IPS DF 6.9 (cell line): ENCODE measurements at regions not wholly inside any gene's neighbourhood (a gene's known extent, or its start where the extent isn't known, plus 50 kb on each side); places are given as distances from the start of the nearest gene placed in this dataset.
"Not testable (repeated sequence)": the region's sequence is repeated elsewhere in the genome, so short reads cannot be mapped to it uniquely, and the experiment has no call there.

Experiments used
- DNase-seq: peaks from one replicate; pipeline ENCODE4 v3.0.0-alpha.2; 2013; ENCODE audit warnings: low read depth, low spot score
- H3K27ac ChIP-seq: one replicate; pipeline ENCODE4 v1.5.1; 2013; ENCODE audit warnings: low read length, control low read depth
- H3K27me3 ChIP-seq: 2 replicates; pipeline ENCODE4 v1.6.1; 2013; ENCODE audit warnings: mild to moderate bottlenecking, low read length; ENCODE audit not compliant: control insufficient read depth, insufficient read depth
- H3K36me3 ChIP-seq: 2 replicates; pipeline ENCODE4 v1.6.1; 2013; ENCODE audit warnings: low read length; ENCODE audit not compliant: control insufficient read depth, insufficient read depth
- H3K4me1 ChIP-seq: 2 replicates; pipeline ENCODE4 v1.6.1; 2013; ENCODE audit warnings: low read length; ENCODE audit not compliant: control insufficient read depth, insufficient read depth
- H3K4me3 ChIP-seq: 2 replicates; pipeline ENCODE4 v1.5.1; 2013; ENCODE audit warnings: mild to moderate bottlenecking, low read length
- H3K9me3 ChIP-seq: 2 replicates; pipeline ENCODE4 v1.6.1; 2013; ENCODE audit warnings: low read length, inconsistent platforms; ENCODE audit not compliant: control insufficient read depth, insufficient read depth
- WGBS: extraction: QIAGEN DNeasy Blood & Tissue Kit; methylation state at CpG from one replicate; pipeline ENCODE4 v1.1.7; 2013; ENCODE audit warnings: mixed read lengths, missing lambda C conversion rate; ENCODE audit not compliant: insufficient read length, insufficient coverage; 5-methylcytosine and 5-hydroxymethylcytosine counted together

- Histone ChIP-seq H3K9me3 (no peaks in the 10 kb centered on the region), H3K27ac (no peak overlapping the region), H3K36me3 (no peaks in the 10 kb centered on the region), H3K27me3 (no peaks in the 10 kb centered on the region), H3K4me3 (no peak overlapping the region), H3K4me1 (no peaks in the 10 kb centered on the region)
- no peak for DNase-seq
- no CpG with 5 or more reads among the region's 4 CpGs for WGBS
Observed at GRCh38 chr15:91356083-91356482, 256.0 kb downstream of the SV2B start.

- Histone ChIP-seq H3K4me3 (no peak overlapping the region), H3K36me3 (no peaks in the 10 kb centered on the region), H3K27ac (no peak overlapping the region), H3K27me3 (no peaks in the 10 kb centered on the region), H3K4me1 (no peaks in the 10 kb centered on the region), H3K9me3 (no peaks in the 10 kb centered on the region)
- no CpG with 5 or more reads among the region's 3 CpGs for WGBS
- DNase-seq: no peak
Observed at GRCh38 chr15:91357011-91357410, 257.0 kb downstream of the SV2B start.

DNA sequence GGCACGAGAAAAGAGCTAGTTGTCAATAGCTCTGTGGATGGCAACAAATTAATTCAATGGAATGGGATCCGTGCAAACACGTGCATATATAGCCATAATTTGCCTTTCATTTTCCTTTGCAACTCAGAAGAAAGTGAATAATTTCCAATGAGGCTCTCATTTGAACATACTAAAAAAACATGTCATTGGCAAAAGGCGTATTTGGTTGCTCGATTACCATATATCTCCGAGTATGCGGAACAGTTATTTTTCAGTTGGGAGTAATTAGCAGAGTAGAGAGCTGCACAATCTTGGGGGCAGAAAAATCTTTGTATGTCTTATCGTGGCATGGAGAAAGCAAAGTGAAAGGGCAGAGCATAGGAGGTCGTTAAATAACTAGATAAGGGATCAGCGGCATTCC lies 257.4 kb downstream of the SV2B start:
- no peaks in the 10 kb centered on the region for H3K9me3 ChIP-seq
- H3K27ac ChIP-seq: no peak overlapping the region
- H3K27me3 ChIP-seq: no peaks in the 10 kb centered on the region
- H3K4me3 ChIP-seq: no peak overlapping the region
- DNase-seq: no peak
- H3K36me3 ChIP-seq: no peaks in the 10 kb centered on the region
- WGBS: no CpG with 5 or more reads among the region's 10 CpGs
- H3K4me1 ChIP-seq: no peaks in the 10 kb centered on the region

DNA sequence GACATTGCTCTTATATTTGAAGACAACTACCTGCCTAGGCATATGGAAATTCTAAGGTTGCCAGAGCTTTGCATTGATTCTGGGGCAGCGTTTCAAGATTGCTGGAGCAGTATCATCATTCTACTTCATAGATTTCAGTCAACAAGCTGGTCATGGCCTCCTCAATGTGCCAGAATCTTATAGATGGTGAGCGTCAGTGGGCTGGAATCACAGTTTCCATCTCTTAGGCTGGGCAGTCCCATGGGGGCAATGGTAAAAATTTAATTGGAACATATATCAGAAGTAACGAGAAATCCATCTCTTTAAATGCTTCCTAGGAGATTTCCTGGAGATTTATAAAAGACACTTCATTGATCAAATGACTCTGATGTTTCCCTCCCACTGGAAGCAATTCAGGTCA lies 258.3 kb downstream of the SV2B start:
- H3K4me1 ChIP-seq: no peaks in the 10 kb centered on the region
- H3K27me3 ChIP-seq: no peaks in the 10 kb centered on the region
- H3K27ac ChIP-seq: no peak overlapping the region
- H3K9me3 ChIP-seq: no peaks in the 10 kb centered on the region
- no peak for DNase-seq
- H3K4me3 ChIP-seq: no peak overlapping the region
- H3K36me3 ChIP-seq: no peaks in the 10 kb centered on the region
- WGBS: no CpG with 5 or more reads among the region's 3 CpGs

GRCh38 chr15:91361696-91362095 lies 261.6 kb downstream of the SV2B start:
- not testable (repeated sequence) for H3K27me3 ChIP-seq, H3K4me1 ChIP-seq, H3K27ac ChIP-seq, H3K36me3 ChIP-seq, H3K4me3 ChIP-seq, DNase-seq, H3K9me3 ChIP-seq
- WGBS: no CpG with 5 or more reads among the region's 3 CpGs

DNA sequence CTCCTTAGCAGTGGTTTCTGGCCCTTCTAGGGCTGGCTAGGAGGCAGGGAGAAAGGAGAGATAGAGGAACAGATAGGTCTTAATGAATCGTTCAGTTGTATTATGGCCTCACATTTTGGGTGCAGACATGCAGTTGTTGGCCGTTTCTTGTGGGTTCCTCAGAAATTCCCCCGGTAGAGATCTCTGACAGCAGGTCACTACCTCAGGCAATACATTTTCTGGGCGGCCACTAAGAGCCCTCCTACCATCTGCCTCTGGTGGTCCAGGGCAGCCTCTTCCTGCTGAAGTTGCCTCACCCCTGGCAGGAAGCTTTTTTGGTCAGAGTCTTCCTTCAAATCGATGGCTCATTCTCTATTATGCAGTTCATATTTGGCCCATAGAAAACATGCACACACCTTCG lies 266.1 kb downstream of the SV2B start:
- Histone ChIP-seq H3K27ac (no peak overlapping the region), H3K36me3 (no peaks in the 10 kb centered on the region), H3K4me3 (no peak overlapping the region), H3K9me3 (no peaks in the 10 kb centered on the region), H3K4me1 (no peaks in the 10 kb centered on the region), H3K27me3 (no peaks in the 10 kb centered on the region)
- WGBS: no CpG with 5 or more reads among the region's 6 CpGs
- no peak for DNase-seq

GRCh38 chr15:91368611-91369010 lies 268.6 kb downstream of the SV2B start:
- no peak for DNase-seq
- no CpG with 5 or more reads among the region's 9 CpGs for WGBS
- no peaks in the 10 kb centered on the region for H3K9me3 ChIP-seq
- H3K27ac ChIP-seq: no peak overlapping the region
- no peaks in the 10 kb centered on the region for H3K36me3 ChIP-seq
- no peaks in the 10 kb centered on the region for H3K27me3 ChIP-seq
- H3K4me1 ChIP-seq: no peaks in the 10 kb centered on the region
- H3K4me3 ChIP-seq: no peak overlapping the region

GRCh38 chr15:91369823-91370222 lies 269.8 kb downstream of the SV2B start:
- WGBS: no CpG with 5 or more reads among the region's 7 CpGs
- no peak overlapping the region for H3K27ac ChIP-seq

DNA sequence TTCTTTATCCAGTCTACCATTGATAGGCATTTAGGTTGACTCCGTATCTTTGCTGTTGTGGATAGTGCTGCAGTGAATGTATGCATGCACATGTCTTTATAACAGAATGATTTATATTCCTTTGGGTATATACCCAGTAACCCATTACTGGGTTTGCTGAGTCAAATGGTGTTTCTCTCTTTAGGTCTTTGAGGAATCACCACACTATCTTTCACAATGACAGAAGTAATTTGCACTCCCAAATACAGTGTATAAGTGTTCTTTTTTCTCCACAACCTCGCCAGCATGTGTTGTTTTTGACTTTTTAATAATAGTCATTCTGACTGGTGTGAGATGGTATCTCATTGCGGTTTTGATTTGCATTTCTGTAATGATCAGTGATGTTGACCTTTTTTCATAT lies 271.3 kb downstream of the SV2B start:
- no CpG with 5 or more reads among the region's 3 CpGs for WGBS
- not testable (repeated sequence) for DNase-seq, H3K4me1 ChIP-seq, H3K27me3 ChIP-seq, H3K27ac ChIP-seq, H3K36me3 ChIP-seq, H3K9me3 ChIP-seq, H3K4me3 ChIP-seq

More at GRCh38 chr15:91369823-91370222, 269.8 kb downstream of the SV2B start:
- Histone ChIP-seq H3K36me3 (no peaks in the 10 kb centered on the region), H3K4me1 (no peaks in the 10 kb centered on the region), H3K27me3 (no peaks in the 10 kb centered on the region), H3K4me3 (no peak overlapping the region), H3K9me3 (no peaks in the 10 kb centered on the region)
- DNase-seq: no peak

GRCh38 chr15:91374336-91374735 lies 274.3 kb downstream of the SV2B start:
- DNase-seq: no peak
- Histone ChIP-seq H3K9me3 (no peaks in the 10 kb centered on the region), H3K4me3 (no peak overlapping the region), H3K36me3 (no peaks in the 10 kb centered on the region), H3K27me3 (no peaks in the 10 kb centered on the region), H3K27ac (no peak overlapping the region), H3K4me1 (no peaks in the 10 kb centered on the region)
- no CpG with 5 or more reads among the region's 3 CpGs for WGBS

DNA sequence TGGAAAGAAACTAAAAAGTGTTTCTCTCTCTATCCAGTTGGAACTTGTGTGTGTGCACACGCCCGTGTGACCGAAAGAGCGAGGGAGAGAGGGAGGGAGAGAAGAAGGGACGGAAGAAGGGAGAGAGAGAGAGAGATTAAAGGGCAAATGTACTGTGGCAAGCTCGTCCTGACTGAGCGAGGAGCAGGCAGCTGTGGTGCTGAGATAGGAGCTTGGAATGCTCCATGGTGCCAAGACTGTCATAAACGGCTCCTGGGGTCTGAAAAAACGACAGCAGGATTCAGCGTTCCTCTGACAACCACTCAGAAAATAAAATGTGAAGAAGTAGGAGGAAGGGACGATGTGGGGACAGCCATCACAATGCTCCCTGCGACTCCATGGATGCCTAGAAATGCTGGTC lies 276.0 kb downstream of the SV2B start:
- Histone ChIP-seq H3K4me1 (no peaks in the 10 kb centered on the region), H3K36me3 (no peaks in the 10 kb centered on the region), H3K9me3 (no peaks in the 10 kb centered on the region), H3K27me3 (no peaks in the 10 kb centered on the region), H3K27ac (no peak overlapping the region), H3K4me3 (no peak overlapping the region)
- no CpG with 5 or more reads among the region's 12 CpGs for WGBS
- no peak for DNase-seq
